Mammary epithelial cell (primary cell): ENCODE measurements at regions not wholly inside any gene's neighbourhood (a gene's known extent, or its start where the extent isn't known, plus 50 kb on each side); places are given as distances from the start of the nearest gene placed in this dataset.

Experiments
- CTCF ChIP-seq, 2 donors: IDR thresholded peaks in 1 of 2; conservative IDR thresholded peaks in 1 of 2; 2 replicates each; pipeline ENCODE4 v1.5.1; 2011 to 2012; ENCODE audit warnings: inconsistent platforms in 2 of 2, low read length in 2 of 2, mild to moderate bottlenecking in 2 of 2, control low read depth in 1 of 2, low read depth in 1 of 2; ENCODE audit not compliant: insufficient read depth in 1 of 2; ENCODE audit errors: extremely low read depth in 1 of 2
- EZH2 ChIP-seq: IDR thresholded peaks from 2 replicates; pipeline ENCODE4 v1.6.1; 2012; ENCODE audit warnings: low read length, inconsistent platforms, borderline replicate concordance

- TF ChIP-seq CTCF (conservative IDR thresholded peaks at IDR 0.05 in 1 of 2, IDR thresholded peaks at IDR 0.05 in 1 of 2; ENCODE audit: extremely low read depth in 1 of 2, insufficient read depth in 1 of 2, low read depth in 1 of 2, low read length in 2 of 2) (no peak), EZH2 (no peak)
Measured at GRCh38 chr13:62092536-62092935, 676.9 kb upstream of the PCDH20 start.
